Astrocyte of the hippocampus (primary cell): ENCODE measurements at regions not wholly inside any gene's neighbourhood (a gene's known extent, or its start where the extent isn't known, plus 50 kb on each side); places are given as distances from the start of the nearest gene placed in this dataset.

ENCODE experiments used
- DNase-seq: peaks from one replicate; pipeline ENCODE4 v3.0.0; 2011; ENCODE audit warnings: low read depth, low spot score

DNA sequence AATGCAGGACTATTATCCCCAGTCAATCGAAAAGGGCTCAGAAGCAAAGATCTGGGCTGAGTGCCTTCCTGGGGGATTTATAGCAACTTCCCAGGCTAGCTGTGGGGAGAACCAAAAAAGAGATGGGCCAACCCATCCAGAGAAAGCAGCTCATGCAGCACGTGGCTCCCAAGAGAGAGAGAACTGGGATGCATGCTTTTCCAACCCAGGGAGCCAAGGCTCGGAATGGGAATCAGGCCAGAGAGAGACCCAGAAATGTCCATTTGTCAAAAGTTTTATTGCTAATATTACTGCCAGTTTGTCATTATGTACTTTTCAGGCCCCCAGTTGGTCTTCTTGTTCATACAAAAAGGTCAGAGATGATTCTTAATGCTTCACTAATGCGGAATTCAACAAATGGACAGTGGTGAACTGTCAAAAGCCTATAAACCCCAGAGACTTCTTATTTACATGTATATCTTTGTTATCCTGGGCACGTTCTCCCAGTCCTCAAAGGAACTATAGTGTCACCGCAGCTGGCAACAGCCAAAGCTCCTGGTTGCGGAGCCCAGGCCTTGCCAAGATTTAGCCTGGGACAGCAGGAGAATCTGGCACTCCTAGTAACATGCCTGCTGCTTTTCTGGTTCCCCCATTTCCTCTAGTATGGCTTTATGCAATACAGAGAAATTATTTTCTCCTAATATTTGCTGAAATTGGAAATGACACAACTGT, 139.1 kb upstream of the POU3F2 start:
- peak; percentile 57 for DNase-seq

DNA sequence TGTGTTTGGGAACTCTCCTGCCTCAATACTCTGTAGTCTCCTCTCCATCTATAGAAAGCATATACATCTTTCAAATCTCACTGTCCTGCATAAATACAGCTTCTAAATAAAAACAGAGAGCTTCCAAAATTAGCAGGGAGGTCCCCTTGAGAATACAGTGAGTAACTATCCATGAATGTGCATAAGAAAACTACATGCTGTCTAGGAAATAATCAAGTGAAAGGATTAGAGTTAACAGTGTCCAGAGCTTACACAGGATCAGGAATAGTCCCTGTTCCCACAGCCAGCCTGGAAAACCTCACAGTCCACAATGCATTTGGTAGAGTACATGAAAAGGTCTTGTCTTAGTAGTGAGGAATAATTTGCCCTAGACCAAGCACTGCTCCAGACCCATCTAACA, 123.0 kb upstream of the POU3F2 start:
- peak; percentile 50 for DNase-seq

DNA sequence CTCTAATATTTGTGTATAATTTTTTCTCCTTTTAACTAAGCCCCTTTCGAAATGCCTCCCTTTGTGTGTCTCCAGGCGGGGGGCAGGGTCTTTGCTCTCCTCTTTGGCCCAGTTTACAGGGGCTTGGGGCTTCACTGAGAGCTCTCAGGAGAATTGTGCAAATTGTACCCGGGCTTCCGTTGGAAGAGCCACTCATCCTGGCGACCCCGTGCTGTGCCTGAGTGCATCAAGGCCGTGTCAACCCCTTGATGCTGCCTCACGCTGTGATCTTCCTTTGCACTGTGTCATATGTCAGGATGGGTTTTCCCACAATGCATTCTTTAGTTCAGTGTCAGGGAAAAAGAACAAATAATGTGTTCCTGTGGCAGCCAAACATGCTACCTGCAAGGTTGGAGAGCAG, 118.0 kb upstream of the POU3F2 start:
- DNase-seq, result no peak

DNA sequence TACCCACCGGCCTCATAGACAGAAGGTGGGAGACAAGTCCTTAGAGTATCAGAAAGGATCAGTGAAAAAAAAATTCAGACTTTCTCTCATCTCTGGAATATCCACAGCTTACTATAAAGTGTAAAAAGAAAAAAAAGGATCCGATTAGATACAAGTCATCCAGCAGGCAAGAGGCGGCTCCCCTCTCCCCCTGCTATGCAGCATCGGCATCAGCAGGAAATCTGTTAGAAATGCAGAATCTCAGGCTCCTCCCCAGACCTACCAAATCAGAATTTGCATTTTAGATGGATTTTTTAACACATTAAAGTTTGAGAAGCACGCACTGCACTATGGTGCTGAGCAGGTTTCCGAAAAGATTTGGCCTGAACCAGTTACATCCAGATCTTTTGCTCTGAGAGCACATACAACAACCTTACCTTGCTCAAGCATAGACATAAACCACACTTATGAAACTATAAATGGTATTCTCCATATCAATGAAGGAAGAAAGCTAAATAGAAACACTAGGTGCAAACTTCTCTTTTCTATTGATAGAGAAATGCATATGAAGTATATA, 117.0 kb upstream of the POU3F2 start:
- DNase-seq, result no peak

DNA sequence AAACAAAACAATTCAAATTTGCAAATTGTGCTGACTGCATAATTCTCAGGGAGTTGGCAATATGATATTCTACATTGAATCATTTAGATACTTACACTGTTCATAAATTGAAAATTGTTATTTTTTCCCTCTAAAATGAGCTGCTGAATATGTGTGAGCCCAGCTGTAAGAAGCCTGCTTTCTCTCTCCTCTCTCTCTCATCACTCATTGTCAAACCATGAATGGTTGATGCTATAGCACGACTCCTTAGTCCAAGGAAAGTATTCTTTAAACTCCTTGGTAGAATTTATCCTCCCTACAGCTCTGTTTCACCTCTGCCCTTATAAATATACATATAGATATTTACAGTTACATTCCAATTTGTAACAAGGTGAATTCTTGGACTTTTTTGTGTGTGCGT, 116.4 kb upstream of the POU3F2 start:
- no peak for DNase-seq

DNA sequence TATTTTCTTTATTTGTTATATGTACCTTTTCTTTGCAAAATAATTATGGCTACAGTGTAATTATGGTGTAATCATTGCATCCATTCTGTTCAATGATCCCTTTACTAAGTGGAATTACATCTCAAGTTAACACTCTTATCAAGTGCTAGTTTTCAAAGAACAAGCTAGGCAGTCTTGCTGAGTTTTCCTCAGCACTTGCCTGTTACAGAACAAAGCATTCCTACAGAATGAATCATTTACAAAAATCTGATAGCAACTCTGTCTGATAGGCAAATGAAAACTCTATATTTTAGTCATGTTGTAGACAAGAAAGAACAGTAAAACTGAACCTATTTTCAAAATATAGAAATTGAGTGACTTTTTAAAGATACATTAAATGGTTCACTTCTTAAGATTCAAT, 109.8 kb upstream of the POU3F2 start:
- peak; percentile 68 for DNase-seq

DNA sequence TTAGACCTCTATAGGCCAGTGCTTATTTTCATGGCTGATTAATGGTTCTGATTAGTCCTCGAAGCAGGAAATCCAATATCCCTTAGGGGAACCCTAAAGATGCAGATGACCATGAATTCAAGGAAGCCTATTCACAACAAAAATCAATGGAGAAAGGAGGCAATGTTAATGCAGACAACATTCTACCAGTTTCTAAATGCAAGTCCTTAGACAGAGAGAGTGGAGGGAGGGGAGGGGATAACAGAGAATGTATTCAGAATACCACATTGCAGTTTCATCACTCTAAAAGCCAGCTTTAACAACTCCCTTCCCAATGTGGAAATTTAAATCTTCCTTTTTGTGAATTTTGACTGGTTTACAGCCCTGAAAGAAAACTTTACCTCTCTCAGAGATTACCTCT, 87.1 kb upstream of the POU3F2 start:
- DNase-seq, result no peak

DNA sequence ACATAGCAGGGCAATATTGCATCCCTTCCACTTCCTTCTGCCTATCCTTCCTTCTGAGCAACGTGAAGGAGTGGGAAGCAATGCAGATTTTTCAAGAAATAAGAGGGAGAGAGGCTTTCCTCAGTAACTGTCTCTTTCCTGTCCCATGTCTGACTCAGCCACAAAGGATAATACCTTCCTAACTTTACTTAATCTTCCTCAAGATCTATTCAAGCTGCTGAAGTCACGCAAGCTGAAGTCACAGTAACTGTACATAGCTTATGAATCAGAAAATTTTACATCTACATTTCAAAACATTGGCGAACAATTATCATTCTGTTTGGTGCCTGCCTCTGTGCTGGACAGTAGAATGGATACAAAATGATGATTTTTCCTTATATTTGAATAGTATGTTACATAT, 86.4 kb upstream of the POU3F2 start:
- DNase-seq, result no peak

DNA sequence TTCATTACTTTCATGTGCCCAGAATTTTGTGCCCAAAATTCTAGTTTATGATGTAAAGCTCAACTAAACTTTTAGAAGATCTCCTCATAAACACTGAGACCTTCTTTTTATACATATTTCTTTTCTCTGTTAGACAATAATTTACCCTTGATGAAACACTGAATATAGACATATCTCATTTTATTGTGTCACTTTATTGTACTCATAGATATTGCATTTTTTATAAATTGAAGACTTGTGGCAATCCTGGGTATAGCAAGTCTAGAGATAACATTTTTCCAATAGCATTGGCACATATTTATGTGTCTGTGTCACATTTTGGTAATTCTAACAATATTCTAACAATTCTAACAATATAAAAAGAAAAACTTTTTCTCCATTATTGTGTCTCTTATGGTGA, 74.9 kb upstream of the POU3F2 start:
- no peak for DNase-seq

DNA sequence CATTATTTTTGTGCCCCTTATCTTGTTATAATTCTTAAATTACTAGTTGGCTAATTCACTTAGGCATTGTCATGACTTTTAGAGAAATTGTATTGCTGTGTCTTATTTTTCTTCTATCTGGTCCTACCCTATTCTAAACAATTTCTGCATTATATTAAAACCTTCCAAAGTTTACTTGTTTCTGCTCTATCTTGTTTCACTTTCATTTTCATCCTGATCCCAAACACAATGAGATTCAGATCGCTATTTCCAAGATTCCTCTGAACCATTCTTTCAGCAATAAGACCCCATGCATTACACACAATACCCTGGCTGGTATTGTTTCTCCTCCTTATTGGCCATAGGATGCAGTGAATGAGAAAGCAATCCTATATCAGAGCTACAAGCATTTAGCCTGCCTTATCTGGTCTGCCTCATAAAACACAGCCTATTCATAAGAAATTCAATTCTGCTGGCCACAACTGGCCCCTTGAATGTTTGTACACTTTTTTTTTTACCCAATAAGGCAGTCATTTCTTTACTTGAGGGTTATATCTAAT, 69.9 kb upstream of the POU3F2 start:
- DNase-seq, result peak; percentile 56

DNA sequence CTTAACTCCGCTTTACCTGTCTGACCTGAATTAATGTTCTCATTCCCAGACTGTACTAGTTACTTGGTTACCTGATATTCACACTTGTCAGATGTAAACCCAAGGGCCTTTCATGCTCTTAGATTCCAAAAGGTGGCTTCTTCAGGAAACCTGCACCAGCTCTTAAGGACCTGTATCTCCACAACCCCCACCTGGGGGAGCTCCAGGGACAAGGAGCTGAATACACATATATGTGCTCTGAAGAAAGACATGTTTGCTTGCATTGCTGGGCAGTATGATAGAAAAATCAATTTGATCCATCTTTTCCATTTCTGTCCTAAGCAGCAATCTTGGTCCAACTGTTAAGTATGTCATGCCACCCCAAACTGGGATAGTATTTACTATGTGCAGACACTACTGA, 64.8 kb upstream of the POU3F2 start:
- DNase-seq, result peak; percentile 56

DNA sequence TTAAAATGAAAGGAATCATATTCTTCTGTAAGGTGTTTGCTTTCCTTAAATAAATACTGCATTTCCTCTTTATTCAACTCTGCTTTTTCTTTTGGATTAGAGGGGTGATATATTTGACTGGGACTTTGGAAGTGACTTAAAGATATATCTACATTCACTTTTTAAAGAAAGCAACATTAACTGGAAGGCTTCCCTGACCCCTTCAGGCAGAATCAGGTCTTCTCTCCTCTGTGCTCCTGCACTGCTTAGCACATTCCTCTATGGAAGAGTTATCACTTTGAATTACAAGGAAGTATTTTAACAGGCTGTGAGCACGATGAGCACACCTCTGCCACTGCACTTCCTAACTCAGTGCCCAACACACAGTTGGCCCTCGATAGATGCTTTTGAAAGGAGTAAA, 59.2 kb upstream of the POU3F2 start:
- peak; percentile 29 for DNase-seq

DNA sequence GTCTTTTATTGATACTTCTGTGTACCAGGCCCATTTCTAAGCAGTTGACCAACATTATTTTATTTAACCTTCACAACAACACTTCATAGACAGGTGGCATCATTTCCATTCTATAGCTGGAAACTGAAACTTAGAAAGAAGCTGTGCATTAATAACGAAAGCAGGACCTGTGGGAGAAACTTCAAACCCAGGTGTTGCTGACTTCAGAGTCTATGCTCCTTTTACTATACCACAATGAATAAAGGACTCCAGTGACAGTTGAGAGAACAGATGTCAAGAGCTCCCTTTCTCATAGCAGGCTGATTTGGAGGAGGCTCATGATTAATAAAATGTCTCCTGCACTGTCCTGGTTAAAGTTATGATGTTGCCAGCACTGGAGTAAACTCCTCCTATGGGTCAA, 56.6 kb upstream of the POU3F2 start:
- no peak for DNase-seq

DNA sequence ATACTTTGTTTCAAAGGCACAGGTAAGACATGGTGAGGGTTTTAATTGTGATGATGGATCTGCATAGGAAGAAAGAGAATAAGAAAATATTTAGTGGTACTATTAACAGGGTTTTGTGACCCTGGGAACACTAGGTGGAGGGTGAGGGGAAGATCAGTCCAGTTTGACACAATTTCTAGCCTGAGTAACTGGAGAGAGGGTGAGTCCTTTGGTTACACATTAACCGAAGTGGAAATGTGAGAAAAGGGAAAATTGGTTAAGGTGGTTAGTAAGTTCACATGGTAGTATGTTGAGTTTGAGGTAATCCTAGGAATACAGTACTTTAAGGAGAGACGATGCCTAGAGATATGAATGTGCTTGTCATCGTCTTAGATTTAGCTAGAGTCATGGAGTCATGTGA, 54.8 kb upstream of the POU3F2 start:
- DNase-seq, result no peak

DNA sequence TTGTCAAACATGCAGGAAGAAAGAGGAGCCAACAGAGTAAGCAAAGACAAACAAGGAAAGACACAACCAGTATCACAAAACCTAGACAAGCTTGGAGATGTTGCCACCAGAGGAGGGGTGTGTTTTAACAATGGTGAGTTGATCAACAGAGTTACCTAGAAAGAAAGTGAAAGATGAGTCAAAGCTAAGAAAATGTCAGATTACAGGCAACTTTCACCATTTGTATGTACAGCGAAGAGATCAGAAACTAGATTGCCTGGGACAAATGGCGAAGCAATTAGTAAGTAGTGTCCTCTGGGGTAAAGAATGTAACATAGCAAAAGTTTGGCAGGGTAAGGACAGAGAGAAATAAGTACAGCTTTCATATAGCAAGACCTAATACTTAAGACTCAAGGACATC, 51.6 kb upstream of the POU3F2 start:
- no peak for DNase-seq

DNA sequence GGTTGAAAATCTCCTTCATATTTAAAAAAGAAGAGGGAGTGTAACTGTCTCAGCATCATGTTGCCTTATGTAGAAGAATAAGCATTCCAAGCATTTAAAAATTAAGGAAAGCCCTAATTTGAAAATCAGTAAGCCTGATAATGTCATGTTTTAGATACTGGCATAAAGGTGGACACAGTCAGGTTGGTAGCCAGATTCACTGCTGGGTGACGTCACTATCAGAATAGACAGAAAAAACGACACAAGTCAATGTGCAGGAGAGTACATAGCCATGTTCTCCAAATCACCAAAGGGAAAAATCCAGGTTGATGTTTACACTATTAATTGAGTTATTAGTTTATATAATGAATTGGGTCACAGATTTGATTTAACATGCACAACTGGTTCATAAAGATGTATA, 50.8 kb upstream of the POU3F2 start:
- no peak for DNase-seq
